H1 (cell line): ENCODE measurements at regions not wholly inside any gene's neighbourhood (a gene's known extent, or its start where the extent isn't known, plus 50 kb on each side); places are given as distances from the start of the nearest gene placed in this dataset.

Experiments
- SIX5 ChIP-seq: IDR thresholded peaks from 2 replicates; pipeline ENCODE4 v1.6.1; 2011; ENCODE audit warnings: mild to moderate bottlenecking, low read depth, low read length
- TBP ChIP-seq: IDR thresholded peaks from 2 replicates; pipeline ENCODE4 v1.6.1; 2011; ENCODE audit warnings: low read depth, low read length, improper control_type of control experiment

- TF ChIP-seq TBP (no peak), SIX5 (no peak)
These were observed 512.1 kb downstream of the IRS2 start (continued) for GRCh38 chr13:109274188-109274821.
